PC-9 (cell line): ENCODE measurements at regions not wholly inside any gene's neighbourhood (a gene's known extent, or its start where the extent isn't known, plus 50 kb on each side); places are given as distances from the start of the nearest gene placed in this dataset.

Experiments used
- BruUV-seq: library from RNA; stranded (reverse); fragments of 400-500 nt; replicated peaks from 2 replicates; lab custom pipeline; 2021; lab: Mats Ljungman, UMichigan
- CTCF ChIA-PET: fragments of 300-600 bp; sonication (Branson Sonifier 250); formaldehyde crosslinking; loops from one replicate; lab custom pipeline; 2022; ENCODE audit warnings: antibody characterized with exemption; lab: Charles Lee
- POLR2A ChIA-PET: fragments of 300-600 bp; sonication (Branson Sonifier 250); formaldehyde crosslinking; loops from one replicate; lab custom pipeline; 2022; ENCODE audit warnings: antibody characterized with exemption; ENCODE audit not compliant: unreplicated experiment; lab: Charles Lee
- DNase-seq, 2 experiments: peaks; one replicate each; pipeline versions ENCODE4 v3.0.0 to v3.0.0-alpha.2; 2015 to 2022; ENCODE audit warnings: mixed read lengths in 1 of 2
- H2AFZ ChIP-seq: fragments of 200-600 bp; sonication (generic); 2 replicates; pipeline ENCODE4 v1.8.1; 2017; ENCODE audit warnings: antibody characterized with exemption
- H3F3A ChIP-seq: fragments of 200-600 bp; sonication (generic); 2 replicates; pipeline ENCODE4 v1.8.1; 2017; ENCODE audit warnings: antibody characterized with exemption, mild to moderate bottlenecking, low read depth; ENCODE audit not compliant: insufficient read depth
- H3K27ac ChIP-seq: fragments of 200-600 bp; sonication (generic); 2 replicates; pipeline ENCODE4 v1.6.1; 2016; ENCODE audit warnings: mixed run types
- H3K27me3 ChIP-seq: fragments of 200-600 bp; sonication (generic); 2 replicates; pipeline ENCODE4 v1.6.1; 2016; ENCODE audit warnings: low read depth, mixed run types; ENCODE audit not compliant: insufficient read depth
- H3K36me3 ChIP-seq: fragments of 200-600 bp; sonication (generic); 2 replicates; pipeline ENCODE4 v1.6.1; 2016; ENCODE audit warnings: low read depth, mixed run types
- H3K4me1 ChIP-seq: fragments of 200-600 bp; sonication (generic); replicated peaks from 2 replicates; pipeline ENCODE4 v1.6.1; 2016; ENCODE audit warnings: mixed run types; ENCODE audit not compliant: insufficient read depth
- H3K4me2 ChIP-seq: fragments of 200-600 bp; sonication (generic); 2 replicates; pipeline ENCODE4 v1.6.1; 2017; ENCODE audit warnings: mixed run types
- H3K4me3 ChIP-seq: fragments of 200-600 bp; sonication (generic); 2 replicates; pipeline ENCODE4 v1.6.1; 2016; ENCODE audit warnings: mixed run types
- H3K79me2 ChIP-seq: fragments of 200-600 bp; sonication (generic); 2 replicates; pipeline ENCODE4 v1.6.1; 2017; ENCODE audit warnings: low read depth, mixed run types
- H3K9me2 ChIP-seq: fragments of 200-600 bp; sonication (generic); 2 replicates; pipeline ENCODE4 v1.8.1; 2017; ENCODE audit warnings: mild to moderate bottlenecking; ENCODE audit not compliant: insufficient read depth
- H3K9me3 ChIP-seq: fragments of 200-600 bp; sonication (generic); 2 replicates; pipeline ENCODE4 v1.8.1; 2016; ENCODE audit warnings: low read depth; ENCODE audit not compliant: insufficient read depth
- H4K20me1 ChIP-seq: fragments of 200-600 bp; sonication (generic); 2 replicates; pipeline ENCODE4 v1.8.1; 2017; ENCODE audit not compliant: insufficient read depth
- EZH2 ChIP-seq: fragments of 200-600 bp; sonication (generic); IDR thresholded peaks from 2 replicates; pipeline ENCODE4 v1.8.0; 2017; ENCODE audit warnings: antibody characterized with exemption, low read depth
- intact Hi-C: fragments of 100-400 bp; cut with micrococcal nuclease; formaldehyde crosslinking; loops from one replicate; pipeline ENCODE4 v1.10.0; 2022; ENCODE audit not compliant: unreplicated experiment
- TF ChIP-seq, protein P1 (sequence below): fragments of 200-600 bp; sonication (generic); conservative IDR thresholded peaks from 2 replicates; pipeline ENCODE4 v1.6.1; 2017; ENCODE audit warnings: mixed run types, antibody characterized with exemption, mild to moderate bottlenecking, moderate library complexity

- no peaks in the 10 kb centered on the region for H3K9me3 ChIP-seq
- BruUV-seq, result no TSS peak
- no peak for TF ChIP-seq EZH2
- TF ChIP-seq, protein P1, sequence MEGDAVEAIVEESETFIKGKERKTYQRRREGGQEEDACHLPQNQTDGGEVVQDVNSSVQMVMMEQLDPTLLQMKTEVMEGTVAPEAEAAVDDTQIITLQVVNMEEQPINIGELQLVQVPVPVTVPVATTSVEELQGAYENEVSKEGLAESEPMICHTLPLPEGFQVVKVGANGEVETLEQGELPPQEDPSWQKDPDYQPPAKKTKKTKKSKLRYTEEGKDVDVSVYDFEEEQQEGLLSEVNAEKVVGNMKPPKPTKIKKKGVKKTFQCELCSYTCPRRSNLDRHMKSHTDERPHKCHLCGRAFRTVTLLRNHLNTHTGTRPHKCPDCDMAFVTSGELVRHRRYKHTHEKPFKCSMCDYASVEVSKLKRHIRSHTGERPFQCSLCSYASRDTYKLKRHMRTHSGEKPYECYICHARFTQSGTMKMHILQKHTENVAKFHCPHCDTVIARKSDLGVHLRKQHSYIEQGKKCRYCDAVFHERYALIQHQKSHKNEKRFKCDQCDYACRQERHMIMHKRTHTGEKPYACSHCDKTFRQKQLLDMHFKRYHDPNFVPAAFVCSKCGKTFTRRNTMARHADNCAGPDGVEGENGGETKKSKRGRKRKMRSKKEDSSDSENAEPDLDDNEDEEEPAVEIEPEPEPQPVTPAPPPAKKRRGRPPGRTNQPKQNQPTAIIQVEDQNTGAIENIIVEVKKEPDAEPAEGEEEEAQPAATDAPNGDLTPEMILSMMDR, result no peak
- H4K20me1 ChIP-seq, result no peaks in the 10 kb centered on the region
- no peaks in the 10 kb centered on the region for H3K27me3 ChIP-seq
- ChIA-PET CTCF (no interaction called here), POLR2A (no interaction called here)
- DNase-seq, result no peak
- no peaks in the 10 kb centered on the region for H3K36me3 ChIP-seq
- H3F3A ChIP-seq, result no peaks in the 10 kb centered on the region
- H3K79me2 ChIP-seq, result no peaks in the 10 kb centered on the region
- H3K9me2 ChIP-seq, result no peaks in the 10 kb centered on the region
- intact Hi-C loops, result no loop called here
- no peak overlapping the region for H3K4me3 ChIP-seq
- H3K27ac ChIP-seq, result no peak overlapping the region
- H2AFZ ChIP-seq, result no peak overlapping the region
- H3K4me1 ChIP-seq, result no peaks in the 10 kb centered on the region
- H3K4me2 ChIP-seq, result no peak overlapping the region
These were observed 294.6 kb downstream of the SEC61B start for GRCh38 chr9:99516657-99517049.

GRCh38 chr9:99523838-99524237 lies 297.8 kb upstream of the NR4A3 start:
- Histone ChIP-seq H3K27me3 (no peaks in the 10 kb centered on the region), H3F3A (no peaks in the 10 kb centered on the region), H3K79me2 (no peaks in the 10 kb centered on the region), H3K9me2 (no peaks in the 10 kb centered on the region), H3K4me1 (no peaks in the 10 kb centered on the region), H3K9me3 (no peaks in the 10 kb centered on the region), H3K36me3 (no peaks in the 10 kb centered on the region), H4K20me1 (no peaks in the 10 kb centered on the region), H2AFZ (no peak overlapping the region), H3K4me2 (no peak overlapping the region), H3K27ac (no peak overlapping the region), H3K4me3 (no peak overlapping the region)
- TF ChIP-seq, protein P1, result no peak
- no peak for TF ChIP-seq EZH2
- DNase-seq, result no peak
- no TSS peak for BruUV-seq
- CTCF ChIA-PET, result no interaction called here
- POLR2A ChIA-PET, result no interaction called here
- intact Hi-C loops, result no loop called here

GRCh38 chr9:99531313-99531712 lies 290.4 kb upstream of the NR4A3 start:
- H3K36me3 ChIP-seq, result no peaks in the 10 kb centered on the region
- no peak for DNase-seq
- no peak overlapping the region for H3K4me2 ChIP-seq
- intact Hi-C loops, result no loop called here
- H3K9me3 ChIP-seq, result no peaks in the 10 kb centered on the region
- H2AFZ ChIP-seq, result no peak overlapping the region
- BruUV-seq, result no TSS peak
- H3K27ac ChIP-seq, result no peak overlapping the region
- no peak overlapping the region for H3K4me3 ChIP-seq
- no peaks in the 10 kb centered on the region for H3K27me3 ChIP-seq
- TF ChIP-seq EZH2, result no peak
- TF ChIP-seq, protein P1, result no peak
- H3K9me2 ChIP-seq, result no peaks in the 10 kb centered on the region
- ChIA-PET POLR2A (interaction anchor here (0.6 kb wide), 1 partner anchor 430 kb away, joined by 3 read pairs; no protein-coding TSS in a partner anchor), CTCF (no interaction called here)
- no peaks in the 10 kb centered on the region for H3K4me1 ChIP-seq
- no peaks in the 10 kb centered on the region for H3F3A ChIP-seq
- H4K20me1 ChIP-seq, result no peaks in the 10 kb centered on the region
- H3K79me2 ChIP-seq, result no peaks in the 10 kb centered on the region
